ENCODE measurements at regions not wholly inside any gene's neighbourhood (a gene's known extent, or its start where the extent isn't known, plus 50 kb on each side); places are given as distances from the start of the nearest gene placed in this dataset.

- Histone ChIP-seq H3K27me3 (no peaks in the 10 kb centered on the region), H3K27ac (no peak overlapping the region), H3K9me3 (no peaks in the 10 kb centered on the region), H3K9ac (ENCODE audit: low read depth in 2 of 2, low read length in 2 of 2) (no peak overlapping the region), H3K4me3 (no peak overlapping the region), H3K4me1 (no peaks in the 10 kb centered on the region), H3K36me3 (no peaks in the 10 kb centered on the region)
- intact Hi-C loops (cut with DNase I) = no loop called here
- no peak for DNase-seq
- TF ChIP-seq, protein P1, sequence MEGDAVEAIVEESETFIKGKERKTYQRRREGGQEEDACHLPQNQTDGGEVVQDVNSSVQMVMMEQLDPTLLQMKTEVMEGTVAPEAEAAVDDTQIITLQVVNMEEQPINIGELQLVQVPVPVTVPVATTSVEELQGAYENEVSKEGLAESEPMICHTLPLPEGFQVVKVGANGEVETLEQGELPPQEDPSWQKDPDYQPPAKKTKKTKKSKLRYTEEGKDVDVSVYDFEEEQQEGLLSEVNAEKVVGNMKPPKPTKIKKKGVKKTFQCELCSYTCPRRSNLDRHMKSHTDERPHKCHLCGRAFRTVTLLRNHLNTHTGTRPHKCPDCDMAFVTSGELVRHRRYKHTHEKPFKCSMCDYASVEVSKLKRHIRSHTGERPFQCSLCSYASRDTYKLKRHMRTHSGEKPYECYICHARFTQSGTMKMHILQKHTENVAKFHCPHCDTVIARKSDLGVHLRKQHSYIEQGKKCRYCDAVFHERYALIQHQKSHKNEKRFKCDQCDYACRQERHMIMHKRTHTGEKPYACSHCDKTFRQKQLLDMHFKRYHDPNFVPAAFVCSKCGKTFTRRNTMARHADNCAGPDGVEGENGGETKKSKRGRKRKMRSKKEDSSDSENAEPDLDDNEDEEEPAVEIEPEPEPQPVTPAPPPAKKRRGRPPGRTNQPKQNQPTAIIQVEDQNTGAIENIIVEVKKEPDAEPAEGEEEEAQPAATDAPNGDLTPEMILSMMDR (IDR thresholded peaks at IDR 0.05) = no peak
Observed at GRCh38 chr14:98634043-98634820, 637.8 kb downstream of the BCL11B start.

DNA sequence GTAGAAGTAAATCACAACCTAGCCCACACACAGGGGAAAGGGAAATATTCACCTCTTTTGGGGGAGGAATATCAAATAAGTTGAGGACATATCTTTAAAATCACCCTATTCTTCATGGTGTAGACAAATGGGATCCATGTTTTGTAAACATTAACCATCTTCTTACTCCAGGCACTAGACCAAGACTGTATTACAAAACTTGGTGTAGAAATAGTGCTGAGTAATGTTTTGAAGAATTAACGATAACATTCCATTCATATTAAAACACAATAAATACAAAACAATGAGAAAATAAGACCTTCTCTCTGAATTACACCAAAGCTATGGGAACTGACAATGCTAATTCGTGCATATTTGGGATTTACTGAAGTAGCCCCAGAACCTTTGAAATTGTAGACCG is 633.6 kb downstream of the BCL11B start:
- H3K27ac ChIP-seq = no peak overlapping the region
- no peak overlapping the region for H3K9ac ChIP-seq (ENCODE audit: low read depth in 2 of 2, low read length in 2 of 2)
- no peaks in the 10 kb centered on the region for H3K9me3 ChIP-seq
- no peak overlapping the region for H3K4me3 ChIP-seq
- no peak for DNase-seq
- H3K36me3 ChIP-seq = no peaks in the 10 kb centered on the region
- H3K27me3 ChIP-seq = no peaks in the 10 kb centered on the region
- TF ChIP-seq, protein P1 (IDR thresholded peaks at IDR 0.05) = no peak
- intact Hi-C loops (cut with DNase I) = no loop called here
- no peaks in the 10 kb centered on the region for H3K4me1 ChIP-seq

GRCh38 chr14:98647754-98648153 is 624.2 kb downstream of the BCL11B start:
- no peaks in the 10 kb centered on the region for H3K4me1 ChIP-seq
- H3K9me3 ChIP-seq = no peaks in the 10 kb centered on the region
- intact Hi-C loops (cut with DNase I) = no loop called here
- no peaks in the 10 kb centered on the region for H3K27me3 ChIP-seq
- H3K4me3 ChIP-seq = no peak overlapping the region
- H3K36me3 ChIP-seq = no peaks in the 10 kb centered on the region
- no peak for DNase-seq
- TF ChIP-seq, protein P1 (IDR thresholded peaks at IDR 0.05) = no peak
- no peak overlapping the region for H3K27ac ChIP-seq
- H3K9ac ChIP-seq (ENCODE audit: low read depth in 2 of 2, low read length in 2 of 2) = no peak overlapping the region

GRCh38 chr14:98651037-98651436 is 621.0 kb downstream of the BCL11B start:
- TF ChIP-seq, protein P1 (IDR thresholded peaks at IDR 0.05) = no peak
- Histone ChIP-seq H3K9ac (ENCODE audit: low read depth in 2 of 2, low read length in 2 of 2) (no peak overlapping the region), H3K36me3 (no peaks in the 10 kb centered on the region), H3K4me3 (no peak overlapping the region), H3K9me3 (no peaks in the 10 kb centered on the region), H3K27me3 (no peaks in the 10 kb centered on the region), H3K27ac (no peak overlapping the region), H3K4me1 (no peaks in the 10 kb centered on the region)
- intact Hi-C loops (cut with DNase I) = no loop called here
- DNase-seq = no peak

DNA sequence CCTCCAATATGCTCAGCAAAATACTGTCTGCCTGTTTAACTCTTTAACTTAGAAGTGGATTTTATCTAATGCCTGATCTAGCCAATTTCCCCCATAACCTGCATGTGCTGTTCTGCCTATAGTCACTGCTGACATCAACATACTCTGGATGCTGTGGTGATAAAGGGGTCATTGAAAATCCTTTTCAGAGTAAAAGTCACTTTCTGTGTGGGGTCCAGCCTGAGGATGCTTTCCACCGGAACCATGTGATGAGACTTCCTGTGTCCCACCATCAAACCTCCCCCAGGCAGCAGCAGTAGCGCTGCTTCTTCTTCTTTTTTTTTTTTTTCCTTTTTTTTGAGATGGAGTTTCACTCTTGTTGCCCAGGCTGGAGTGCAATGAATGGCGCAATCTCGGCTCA is 607.0 kb downstream of the BCL11B start:
- no peaks in the 10 kb centered on the region for H3K4me1 ChIP-seq
- intact Hi-C loops (cut with DNase I) = no loop called here
- H3K27ac ChIP-seq = no peak overlapping the region
- DNase-seq = no peak
- H3K9me3 ChIP-seq = no peaks in the 10 kb centered on the region
- H3K4me3 ChIP-seq = no peak overlapping the region
- H3K36me3 ChIP-seq = no peaks in the 10 kb centered on the region
- TF ChIP-seq, protein P1 (IDR thresholded peaks at IDR 0.05) = no peak
- H3K27me3 ChIP-seq = no peaks in the 10 kb centered on the region
- no peak overlapping the region for H3K9ac ChIP-seq (ENCODE audit: low read depth in 2 of 2, low read length in 2 of 2)

All from colonic mucosa (tissue), 4 donors.